WTC11 (cell line): ENCODE measurements at regions not wholly inside any gene's neighbourhood (a gene's known extent, or its start where the extent isn't known, plus 50 kb on each side); places are given as distances from the start of the nearest gene placed in this dataset.

ENCODE experiments used
- CREM ChIP-seq: sonication (generic); formaldehyde crosslinking; IDR thresholded peaks from 2 replicates; pipeline ENCODE4 v1.8.1; 2022; ENCODE audit warnings: mild to moderate bottlenecking, missing genetic modification reagents, moderate library complexity
- E2F1 ChIP-seq: sonication (generic); formaldehyde crosslinking; IDR thresholded peaks from 2 replicates; pipeline ENCODE4 v1.8.0; 2022; ENCODE audit warnings: mild to moderate bottlenecking, missing genetic modification reagents
- NFE2L1 ChIP-seq: sonication (generic); formaldehyde crosslinking; IDR thresholded peaks from 2 replicates; pipeline ENCODE4 v1.8.1; 2023; ENCODE audit warnings: missing genetic modification reagents
- SP1 ChIP-seq: sonication (generic); formaldehyde crosslinking; conservative IDR thresholded peaks from 2 replicates; pipeline ENCODE4 v1.8.1; 2022; ENCODE audit warnings: missing genetic modification reagents
- TF ChIP-seq, protein P1 (sequence below): sonication (generic); formaldehyde crosslinking; IDR thresholded peaks from 2 replicates; pipeline ENCODE4 v1.8.1; 2022; ENCODE audit warnings: missing genetic modification reagents, borderline replicate concordance
- TF ChIP-seq, protein P2 (sequence below): fragments of 200-600 bp; IDR thresholded peaks from 2 replicates; pipeline ENCODE4 v1.8.0; 2022; ENCODE audit warnings: antibody characterized with exemption

- no peak for TF ChIP-seq CREM (CRISPR knock-in tag)
- TF ChIP-seq, protein P1, sequence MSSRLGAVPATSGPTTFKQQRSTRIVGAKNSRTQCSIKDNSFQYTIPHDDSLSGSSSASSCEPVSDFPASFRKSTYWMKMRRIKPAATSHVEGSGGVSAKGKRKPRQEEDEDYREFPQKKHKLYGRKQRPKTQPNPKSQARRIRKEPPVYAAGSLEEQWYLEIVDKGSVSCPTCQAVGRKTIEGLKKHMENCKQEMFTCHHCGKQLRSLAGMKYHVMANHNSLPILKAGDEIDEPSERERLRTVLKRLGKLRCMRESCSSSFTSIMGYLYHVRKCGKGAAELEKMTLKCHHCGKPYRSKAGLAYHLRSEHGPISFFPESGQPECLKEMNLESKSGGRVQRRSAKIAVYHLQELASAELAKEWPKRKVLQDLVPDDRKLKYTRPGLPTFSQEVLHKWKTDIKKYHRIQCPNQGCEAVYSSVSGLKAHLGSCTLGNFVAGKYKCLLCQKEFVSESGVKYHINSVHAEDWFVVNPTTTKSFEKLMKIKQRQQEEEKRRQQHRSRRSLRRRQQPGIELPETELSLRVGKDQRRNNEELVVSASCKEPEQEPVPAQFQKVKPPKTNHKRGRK (CRISPR knock-in tag) = no peak
- no peak for TF ChIP-seq NFE2L1 (CRISPR knock-in tag)
- no peak for TF ChIP-seq SP1 (CRISPR knock-in tag)
- no peak for TF ChIP-seq E2F1 (CRISPR knock-in tag)
- TF ChIP-seq, protein P2, sequence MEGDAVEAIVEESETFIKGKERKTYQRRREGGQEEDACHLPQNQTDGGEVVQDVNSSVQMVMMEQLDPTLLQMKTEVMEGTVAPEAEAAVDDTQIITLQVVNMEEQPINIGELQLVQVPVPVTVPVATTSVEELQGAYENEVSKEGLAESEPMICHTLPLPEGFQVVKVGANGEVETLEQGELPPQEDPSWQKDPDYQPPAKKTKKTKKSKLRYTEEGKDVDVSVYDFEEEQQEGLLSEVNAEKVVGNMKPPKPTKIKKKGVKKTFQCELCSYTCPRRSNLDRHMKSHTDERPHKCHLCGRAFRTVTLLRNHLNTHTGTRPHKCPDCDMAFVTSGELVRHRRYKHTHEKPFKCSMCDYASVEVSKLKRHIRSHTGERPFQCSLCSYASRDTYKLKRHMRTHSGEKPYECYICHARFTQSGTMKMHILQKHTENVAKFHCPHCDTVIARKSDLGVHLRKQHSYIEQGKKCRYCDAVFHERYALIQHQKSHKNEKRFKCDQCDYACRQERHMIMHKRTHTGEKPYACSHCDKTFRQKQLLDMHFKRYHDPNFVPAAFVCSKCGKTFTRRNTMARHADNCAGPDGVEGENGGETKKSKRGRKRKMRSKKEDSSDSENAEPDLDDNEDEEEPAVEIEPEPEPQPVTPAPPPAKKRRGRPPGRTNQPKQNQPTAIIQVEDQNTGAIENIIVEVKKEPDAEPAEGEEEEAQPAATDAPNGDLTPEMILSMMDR = no peak
Measured at GRCh38 chr1:209187589-209187988, 395.9 kb upstream of the CAMK1G start.
